ENCODE measurements at regions not wholly inside any gene's neighbourhood (a gene's known extent, or its start where the extent isn't known, plus 50 kb on each side); places are given as distances from the start of the nearest gene placed in this dataset.
"Not testable (repeated sequence)": the region's sequence is repeated elsewhere in the genome, so short reads cannot be mapped to it uniquely, and the experiment has no call there.

DNA sequence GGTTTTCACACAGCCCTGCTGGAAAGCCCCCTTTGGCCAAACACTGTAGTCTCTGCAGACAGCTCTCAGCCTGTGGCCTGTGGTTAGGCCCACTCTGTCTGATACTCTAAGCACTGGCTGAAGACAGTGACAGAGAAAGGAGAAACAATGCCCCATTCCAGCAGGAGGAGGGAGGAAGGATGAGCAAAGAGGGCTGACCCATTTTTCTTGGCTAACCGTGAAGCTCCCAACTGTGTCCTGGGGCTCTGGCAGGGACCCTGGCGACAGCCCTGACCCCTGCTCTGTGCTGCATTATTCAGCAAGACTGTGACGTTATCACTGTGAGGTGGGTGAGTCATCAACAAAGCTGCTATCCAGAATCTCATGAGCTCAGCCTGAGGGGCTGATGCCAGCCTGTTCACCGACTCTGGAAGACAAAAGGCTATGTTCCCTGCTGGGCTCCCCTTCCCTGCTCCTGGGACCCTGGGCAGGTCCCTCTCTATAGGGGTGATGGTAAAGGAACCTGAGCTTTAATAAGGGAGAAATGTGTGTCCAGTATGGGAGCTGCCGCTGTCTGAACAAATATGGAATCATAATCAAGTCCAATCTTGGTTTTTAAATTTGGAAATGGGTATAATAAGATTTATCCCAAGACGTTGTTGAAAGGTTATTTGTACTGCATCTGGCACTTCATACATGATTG lies 107.0 kb downstream of the RHOU start:
- H3K4me2 ChIP-seq (ENCODE audit: low read length): no peak overlapping the region

DNA sequence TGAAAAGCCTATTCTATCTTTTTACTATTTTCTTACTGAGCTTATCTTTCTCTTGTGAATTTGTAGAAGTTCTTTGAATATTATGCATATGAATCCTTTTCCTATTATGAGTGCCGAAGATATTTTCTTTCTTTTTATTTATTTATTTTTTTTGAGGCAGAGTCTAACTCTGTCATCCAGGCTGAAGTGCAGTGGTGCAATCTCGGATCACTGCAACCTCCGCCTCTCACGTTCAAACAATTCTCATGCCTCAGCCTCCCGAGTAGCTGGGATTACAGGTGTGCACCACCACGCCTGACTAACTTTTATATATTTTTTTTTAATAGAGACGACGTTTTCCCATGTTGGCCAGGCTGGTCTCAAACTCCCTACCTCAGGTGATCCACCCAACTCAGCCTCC lies 109.8 kb downstream of the RHOU start:
- H3K9me3 ChIP-seq (ENCODE audit: insufficient read depth, low read length): peaks cover 4% of the 10 kb centered on the region; the same call in 1 of the 2 replicates
- H3K27me3 ChIP-seq (ENCODE audit: low read depth, low read length): no peaks in the 10 kb centered on the region
- TF ChIP-seq EZH2phosphoT487 (IDR thresholded peaks at IDR 0.05; ENCODE audit: low read depth): no peak
- TF ChIP-seq, protein P1, sequence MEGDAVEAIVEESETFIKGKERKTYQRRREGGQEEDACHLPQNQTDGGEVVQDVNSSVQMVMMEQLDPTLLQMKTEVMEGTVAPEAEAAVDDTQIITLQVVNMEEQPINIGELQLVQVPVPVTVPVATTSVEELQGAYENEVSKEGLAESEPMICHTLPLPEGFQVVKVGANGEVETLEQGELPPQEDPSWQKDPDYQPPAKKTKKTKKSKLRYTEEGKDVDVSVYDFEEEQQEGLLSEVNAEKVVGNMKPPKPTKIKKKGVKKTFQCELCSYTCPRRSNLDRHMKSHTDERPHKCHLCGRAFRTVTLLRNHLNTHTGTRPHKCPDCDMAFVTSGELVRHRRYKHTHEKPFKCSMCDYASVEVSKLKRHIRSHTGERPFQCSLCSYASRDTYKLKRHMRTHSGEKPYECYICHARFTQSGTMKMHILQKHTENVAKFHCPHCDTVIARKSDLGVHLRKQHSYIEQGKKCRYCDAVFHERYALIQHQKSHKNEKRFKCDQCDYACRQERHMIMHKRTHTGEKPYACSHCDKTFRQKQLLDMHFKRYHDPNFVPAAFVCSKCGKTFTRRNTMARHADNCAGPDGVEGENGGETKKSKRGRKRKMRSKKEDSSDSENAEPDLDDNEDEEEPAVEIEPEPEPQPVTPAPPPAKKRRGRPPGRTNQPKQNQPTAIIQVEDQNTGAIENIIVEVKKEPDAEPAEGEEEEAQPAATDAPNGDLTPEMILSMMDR (IDR thresholded peaks at IDR 0.05; ENCODE audit: low read depth, low read length): no peak
- H3K4me3 ChIP-seq (ENCODE audit: low read length): no peak overlapping the region
- peaks cover 4% of the 10 kb centered on the region for H3K36me3 ChIP-seq (replicated peaks; ENCODE audit: low read depth, low read length)
- H4K20me1 ChIP-seq (ENCODE audit: insufficient read depth, low read length): no peaks in the 10 kb centered on the region
- H3K27ac ChIP-seq (ENCODE audit: low read length): no peak overlapping the region
- no peak overlapping the region for H3K4me2 ChIP-seq (ENCODE audit: low read length)
- H2AFZ ChIP-seq (ENCODE audit: low read depth, low read length): no peak overlapping the region
- no peaks in the 10 kb centered on the region for H3K79me2 ChIP-seq (ENCODE audit: low read length)
- H3K9ac ChIP-seq (ENCODE audit: low read length): no peak overlapping the region
- H3K4me1 ChIP-seq (ENCODE audit: low read length): peaks cover 28% of the 10 kb centered on the region

More for the DNA sequence above, 107.0 kb downstream of the RHOU start:
- Histone ChIP-seq H2AFZ (ENCODE audit: low read depth, low read length) (no peak overlapping the region), H3K36me3 (replicated peaks; ENCODE audit: low read depth, low read length) (peaks cover 4% of the 10 kb centered on the region), H3K27ac (ENCODE audit: low read length) (no peak overlapping the region), H3K4me1 (ENCODE audit: low read length) (no peaks in the 10 kb centered on the region), H3K27me3 (ENCODE audit: low read depth, low read length) (peaks cover 10% of the 10 kb centered on the region; the same call in 1 of the 2 replicates), H3K9ac (ENCODE audit: low read length) (no peak overlapping the region), H4K20me1 (ENCODE audit: insufficient read depth, low read length) (no peaks in the 10 kb centered on the region), H3K4me3 (ENCODE audit: low read length) (no peak overlapping the region), H3K79me2 (ENCODE audit: low read length) (no peaks in the 10 kb centered on the region), H3K9me3 (ENCODE audit: insufficient read depth, low read length) (peaks cover 4% of the 10 kb centered on the region; the same call in 1 of the 2 replicates)
- no peak for TF ChIP-seq EZH2phosphoT487 (IDR thresholded peaks at IDR 0.05; ENCODE audit: low read depth)
- TF ChIP-seq, protein P1 (IDR thresholded peaks at IDR 0.05; ENCODE audit: low read depth, low read length): no peak

DNA sequence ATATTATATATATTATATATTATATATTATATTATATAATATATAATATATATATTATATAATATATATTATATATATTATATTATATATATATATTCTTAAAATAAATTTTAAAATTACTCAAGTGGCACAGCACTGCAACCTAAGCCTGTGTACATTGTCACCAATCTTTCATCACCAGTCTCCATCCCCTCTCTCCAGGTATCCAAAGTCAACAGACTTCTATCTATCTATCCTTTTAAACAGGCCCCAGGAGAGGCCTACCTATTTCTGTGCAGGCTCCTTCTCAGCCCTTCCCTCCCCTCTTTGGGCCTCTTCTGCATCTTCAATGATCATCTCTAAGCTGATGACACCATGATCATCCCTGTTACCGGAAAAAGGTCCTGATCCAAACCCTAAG lies 111.7 kb downstream of the RHOU start:
- H4K20me1 ChIP-seq (ENCODE audit: insufficient read depth, low read length): no peaks in the 10 kb centered on the region
- TF ChIP-seq, protein P1 (IDR thresholded peaks at IDR 0.05; ENCODE audit: low read depth, low read length): no peak
- no peak for TF ChIP-seq EZH2phosphoT487 (IDR thresholded peaks at IDR 0.05; ENCODE audit: low read depth)
- peaks cover 4% of the 10 kb centered on the region for H3K36me3 ChIP-seq (replicated peaks; ENCODE audit: low read depth, low read length)
- no peak overlapping the region for H3K4me3 ChIP-seq (ENCODE audit: low read length)
- H3K27me3 ChIP-seq (ENCODE audit: low read depth, low read length): no peaks in the 10 kb centered on the region
- H3K79me2 ChIP-seq (ENCODE audit: low read length): no peaks in the 10 kb centered on the region
- no peak overlapping the region for H3K9ac ChIP-seq (ENCODE audit: low read length)
- H3K4me2 ChIP-seq (ENCODE audit: low read length): no peak overlapping the region
- H3K27ac ChIP-seq (ENCODE audit: low read length): no peak overlapping the region
- peaks cover 46% of the 10 kb centered on the region for H3K4me1 ChIP-seq (ENCODE audit: low read length)
- peaks cover 4% of the 10 kb centered on the region; the same call in 1 of the 2 replicates for H3K9me3 ChIP-seq (ENCODE audit: insufficient read depth, low read length)
- H2AFZ ChIP-seq (ENCODE audit: low read depth, low read length): no peak overlapping the region

DNA sequence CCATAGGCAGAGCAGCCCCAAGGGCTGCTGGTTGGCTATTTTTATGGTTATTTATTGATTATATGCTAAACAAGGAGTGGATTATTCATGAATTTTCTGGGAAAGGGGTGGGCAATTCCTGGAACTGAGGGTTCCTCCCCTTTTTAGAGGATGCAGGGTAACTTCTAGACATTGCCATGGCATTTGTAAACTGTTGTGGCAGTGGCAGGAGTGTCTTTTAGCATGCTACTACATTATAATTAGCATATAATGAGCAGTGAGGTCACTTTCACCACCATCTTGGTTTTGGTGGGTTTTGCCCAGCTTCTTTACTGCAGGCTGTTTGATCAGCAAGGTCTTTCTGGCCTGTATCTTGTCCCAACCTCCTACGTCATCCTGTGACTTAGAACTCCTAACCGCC lies 112.2 kb downstream of the RHOU start:
- H3K9ac ChIP-seq (ENCODE audit: low read length); H3K9me3 ChIP-seq (ENCODE audit: insufficient read depth, low read length); H3K27me3 ChIP-seq (ENCODE audit: low read depth, low read length); H3K36me3 ChIP-seq (replicated peaks; ENCODE audit: low read depth, low read length); H3K27ac ChIP-seq (ENCODE audit: low read length); H3K79me2 ChIP-seq (ENCODE audit: low read length); H2AFZ ChIP-seq (ENCODE audit: low read depth, low read length); H3K4me3 ChIP-seq (ENCODE audit: low read length); H4K20me1 ChIP-seq (ENCODE audit: insufficient read depth, low read length): not testable (repeated sequence)
- peaks cover 49% of the 10 kb centered on the region for H3K4me1 ChIP-seq (ENCODE audit: low read length)
- H3K4me2 ChIP-seq (ENCODE audit: low read length): 0 out of 2 replicates have a peak overlapping the region, but pooled peaks have one; percentile 9

Measured in OCI-LY3 (cell line).